ENCODE measurements at regions not wholly inside any gene's neighbourhood (a gene's known extent, or its start where the extent isn't known, plus 50 kb on each side); places are given as distances from the start of the nearest gene placed in this dataset.

DNA sequence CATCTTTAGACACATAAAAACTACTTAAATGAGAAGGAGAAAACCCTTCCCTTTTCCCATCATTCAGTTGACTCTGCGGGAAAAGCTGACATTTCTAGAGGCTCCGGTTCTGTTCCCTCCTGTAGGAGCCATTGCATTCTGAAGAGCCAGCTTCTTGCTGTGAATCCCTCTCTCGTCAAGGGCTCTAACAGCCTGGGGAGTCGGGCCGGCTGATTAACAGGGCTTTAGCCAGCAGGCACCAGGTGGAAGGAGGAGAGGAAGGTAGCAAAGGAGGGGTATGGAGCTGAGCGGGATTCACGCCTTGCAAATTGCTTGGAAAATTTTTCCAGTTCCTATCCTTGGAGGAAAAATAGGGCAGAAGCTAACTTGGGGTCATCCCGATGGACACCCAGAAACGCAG, 108.3 kb upstream of the UBE2E1 start:
- DNase-seq (no peak), ATAC-seq (no peak)
- Histone ChIP-seq H3K27ac (no peak overlapping the region), H3K4me3 (no peak overlapping the region), H3K9me3 (no peaks in the 10 kb centered on the region), H3K36me3 (no peaks in the 10 kb centered on the region), H3K27me3 (no peaks in the 10 kb centered on the region), H3K4me1 (no peaks in the 10 kb centered on the region)
- WGBS (ENCODE audit: insufficient coverage, low coverage, low lambda C conversion rate, missing lambda C conversion rate) = 60% methylated on average over 9 of the region's 9 CpGs
- intact Hi-C loops (cut with DNase I) = no loop called here
- TF ChIP-seq, protein P1, sequence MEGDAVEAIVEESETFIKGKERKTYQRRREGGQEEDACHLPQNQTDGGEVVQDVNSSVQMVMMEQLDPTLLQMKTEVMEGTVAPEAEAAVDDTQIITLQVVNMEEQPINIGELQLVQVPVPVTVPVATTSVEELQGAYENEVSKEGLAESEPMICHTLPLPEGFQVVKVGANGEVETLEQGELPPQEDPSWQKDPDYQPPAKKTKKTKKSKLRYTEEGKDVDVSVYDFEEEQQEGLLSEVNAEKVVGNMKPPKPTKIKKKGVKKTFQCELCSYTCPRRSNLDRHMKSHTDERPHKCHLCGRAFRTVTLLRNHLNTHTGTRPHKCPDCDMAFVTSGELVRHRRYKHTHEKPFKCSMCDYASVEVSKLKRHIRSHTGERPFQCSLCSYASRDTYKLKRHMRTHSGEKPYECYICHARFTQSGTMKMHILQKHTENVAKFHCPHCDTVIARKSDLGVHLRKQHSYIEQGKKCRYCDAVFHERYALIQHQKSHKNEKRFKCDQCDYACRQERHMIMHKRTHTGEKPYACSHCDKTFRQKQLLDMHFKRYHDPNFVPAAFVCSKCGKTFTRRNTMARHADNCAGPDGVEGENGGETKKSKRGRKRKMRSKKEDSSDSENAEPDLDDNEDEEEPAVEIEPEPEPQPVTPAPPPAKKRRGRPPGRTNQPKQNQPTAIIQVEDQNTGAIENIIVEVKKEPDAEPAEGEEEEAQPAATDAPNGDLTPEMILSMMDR (IDR thresholded peaks at IDR 0.05) = no peak
- TF ChIP-seq POLR2A (IDR thresholded peaks at IDR 0.05) = no peak

DNA sequence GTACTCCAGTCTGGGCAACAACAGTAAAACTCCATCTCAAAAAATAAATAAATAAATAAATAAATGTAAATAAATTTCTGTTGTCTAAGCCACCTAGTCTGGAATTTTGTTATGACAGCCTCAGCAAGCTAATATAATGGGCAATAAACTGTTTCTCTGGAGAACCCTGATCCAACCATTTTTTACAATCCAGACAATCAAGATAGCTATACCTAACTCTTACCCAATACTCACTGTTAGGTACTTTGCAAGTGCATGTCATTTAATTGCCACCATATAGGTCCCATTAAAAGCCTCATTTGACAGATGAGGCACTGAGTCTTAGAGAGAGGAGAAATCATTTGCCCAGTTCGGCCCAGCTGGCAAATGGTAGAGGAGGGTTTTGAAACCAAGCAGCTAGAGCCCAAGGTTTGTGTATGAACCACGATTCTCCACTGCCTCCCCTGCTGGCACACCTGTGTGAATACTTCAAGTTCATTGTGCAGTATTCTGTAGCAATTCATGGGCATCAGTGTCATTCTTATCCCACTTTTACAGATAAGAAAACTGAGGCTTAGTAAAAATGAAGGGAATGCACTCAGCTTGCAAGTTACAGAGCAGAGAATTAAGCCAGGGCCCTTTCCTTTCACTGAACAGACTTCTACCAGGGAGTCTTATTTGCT, 107.0 kb upstream of the UBE2E1 start:
- H3K27me3 ChIP-seq = no peaks in the 10 kb centered on the region
- no peaks in the 10 kb centered on the region for H3K9me3 ChIP-seq
- no peaks in the 10 kb centered on the region for H3K36me3 ChIP-seq
- TF ChIP-seq POLR2A (IDR thresholded peaks at IDR 0.05) = no peak
- TF ChIP-seq, protein P1 (IDR thresholded peaks at IDR 0.05) = no peak
- no peaks in the 10 kb centered on the region for H3K4me1 ChIP-seq
- no peak overlapping the region for H3K27ac ChIP-seq
- H3K4me3 ChIP-seq = no peak overlapping the region
- intact Hi-C loops (cut with DNase I) = no loop called here
- WGBS (ENCODE audit: insufficient coverage, low coverage, low lambda C conversion rate, missing lambda C conversion rate) = 72% methylated on average over 2 of the region's 2 CpGs
- ATAC-seq = no peak
- DNase-seq = no peak

DNA sequence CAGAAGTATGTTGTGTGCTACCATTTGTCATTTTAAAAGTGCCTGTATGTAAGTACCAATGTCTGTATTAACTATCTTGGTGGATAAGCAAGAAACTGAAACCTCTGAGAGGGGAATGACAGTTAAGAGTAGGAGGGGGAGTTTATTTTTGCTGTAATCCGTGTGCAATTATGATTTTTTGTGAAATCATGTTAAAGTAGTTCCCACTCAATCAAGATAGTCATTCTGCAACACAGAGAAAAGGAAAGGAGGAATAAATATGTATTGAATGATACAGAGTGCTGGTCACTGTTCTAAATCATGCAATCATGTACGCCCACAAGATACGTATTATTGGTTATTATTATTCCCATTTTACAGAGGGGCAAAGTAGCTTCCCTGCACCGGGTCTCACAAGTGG, 105.1 kb upstream of the UBE2E1 start:
- TF ChIP-seq POLR2A (IDR thresholded peaks at IDR 0.05) = no peak
- TF ChIP-seq, protein P1 (IDR thresholded peaks at IDR 0.05) = no peak
- DNase-seq (no peak), ATAC-seq (no peak)
- Histone ChIP-seq H3K36me3 (no peaks in the 10 kb centered on the region), H3K4me3 (no peak overlapping the region), H3K27me3 (no peaks in the 10 kb centered on the region), H3K9me3 (no peaks in the 10 kb centered on the region), H3K27ac (no peak overlapping the region), H3K4me1 (no peaks in the 10 kb centered on the region)
- WGBS (ENCODE audit: insufficient coverage, low coverage, low lambda C conversion rate, missing lambda C conversion rate) = 53% methylated on average over 4 of the region's 4 CpGs
- intact Hi-C loops (cut with DNase I) = no loop called here

DNA sequence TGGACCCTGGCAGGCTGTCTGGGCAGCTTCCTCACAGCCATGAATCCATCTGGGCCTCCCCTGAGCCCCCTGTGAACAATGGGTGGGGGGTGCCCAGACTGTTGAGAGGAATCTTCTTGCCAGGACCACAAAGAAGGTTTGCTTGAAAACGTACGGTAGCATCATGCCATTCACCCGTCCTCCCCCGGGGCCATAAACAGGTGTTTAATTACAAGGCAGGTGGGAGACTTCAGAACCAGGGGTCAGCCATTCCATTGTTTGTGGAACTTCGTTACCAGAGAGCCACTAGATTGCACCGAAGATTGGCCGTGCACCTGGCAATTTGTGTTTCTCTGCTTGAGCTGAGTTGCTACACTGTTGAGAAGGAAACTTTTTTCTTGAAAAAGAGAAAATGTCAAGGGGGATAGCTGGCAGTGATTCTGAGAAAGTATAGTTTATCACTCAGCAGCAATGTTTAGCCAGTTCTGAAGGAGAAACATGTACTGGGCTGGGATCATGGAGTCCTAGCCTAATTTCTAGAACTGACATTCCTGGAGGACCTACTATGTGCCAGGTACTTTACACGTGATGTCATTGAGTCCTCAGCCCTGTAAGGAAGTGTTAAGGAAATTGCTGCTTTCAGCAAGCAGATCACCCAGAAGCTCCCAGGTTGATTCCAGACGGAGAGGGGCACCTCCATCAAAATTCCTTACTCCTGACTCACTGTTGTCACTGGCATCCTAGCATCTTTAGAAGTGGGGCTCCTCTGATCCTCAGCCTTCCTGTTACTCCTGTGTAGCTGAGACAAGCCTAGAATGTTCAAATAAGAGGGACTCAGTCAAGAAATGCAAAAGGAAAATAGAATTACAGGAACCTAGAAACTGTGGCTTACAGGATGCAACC, 103.8 kb upstream of the UBE2E1 start:
- intact Hi-C loops (cut with DNase I) = no loop called here
- Histone ChIP-seq H3K4me3 (no peak overlapping the region), H3K9me3 (no peaks in the 10 kb centered on the region), H3K4me1 (no peaks in the 10 kb centered on the region), H3K36me3 (no peaks in the 10 kb centered on the region), H3K27ac (no peak overlapping the region), H3K27me3 (no peaks in the 10 kb centered on the region)
- TF ChIP-seq POLR2A (IDR thresholded peaks at IDR 0.05) = no peak
- TF ChIP-seq, protein P1 (IDR thresholded peaks at IDR 0.05) = no peak
- no peak for ATAC-seq
- 44% methylated on average over 8 of the region's 9 CpGs for WGBS (ENCODE audit: insufficient coverage, low coverage, low lambda C conversion rate, missing lambda C conversion rate)
- no peak for DNase-seq

Data from right lobe of liver (tissue), 6 donors.